K562 (cell line): ENCODE measurements at regions not wholly inside any gene's neighbourhood (a gene's known extent, or its start where the extent isn't known, plus 50 kb on each side); places are given as distances from the start of the nearest gene placed in this dataset.
A peak's percentile ranks its signal among the peaks of the same experiment; 100 is the strongest.

Experiments used
- HNRNPK ChIP-seq: fragments of 200-400 bp; formaldehyde crosslinking; IDR thresholded peaks from one replicate; pipeline ENCODE4 v1.6.1; 2018; ENCODE audit warnings: mild to moderate bottlenecking, low read depth, low read length; ENCODE audit not compliant: poor library complexity, severe bottlenecking
- RBM39 ChIP-seq: fragments of 200-400 bp; formaldehyde crosslinking; optimal IDR thresholded peaks from 2 replicates; pipeline ENCODE3; 2018; ENCODE audit warnings: low read depth, low read length
- RFX1 ChIP-seq: fragments of 450-650 bp; IDR thresholded peaks from 2 replicates; pipeline ENCODE4 v1.6.1; 2016; ENCODE audit warnings: mild to moderate bottlenecking, moderate library complexity
- U2AF2 ChIP-seq: fragments of 200-400 bp; formaldehyde crosslinking; optimal IDR thresholded peaks from 2 replicates; pipeline ENCODE3; 2017; ENCODE audit warnings: low read depth, mild to moderate bottlenecking, low read length
- ZNF445 ChIP-seq: fragments of 250-450 bp; sonication (Bioruptor Pico); IDR thresholded peaks from 2 replicates; pipeline ENCODE4 v1.4.0; 2020; ENCODE audit warnings: low read depth, mild to moderate bottlenecking, moderate library complexity
- TF ChIP-seq, protein P1 (sequence below): fragments of 250-450 bp; sonication (Bioruptor Pico); IDR thresholded peaks from 2 replicates; pipeline ENCODE4 v1.5.0; 2020; ENCODE audit warnings: mild to moderate bottlenecking, borderline replicate concordance
- TF ChIP-seq, protein P2 (sequence below), 3 experiments: IDR thresholded peaks in 2 of 3; conservative IDR thresholded peaks in 1 of 3; 2 replicates each; pipeline ENCODE4 v1.5.1; 2011 to 2012; ENCODE audit warnings: low read length in 3 of 3, mild to moderate bottlenecking in 3 of 3, control low read depth in 2 of 3, improper control_type of control experiment in 1 of 3, inconsistent platforms in 1 of 3, low read depth in 1 of 3, mixed read lengths in 1 of 3, moderate library complexity in 1 of 3; ENCODE audit not compliant: insufficient read depth in 2 of 3

DNA sequence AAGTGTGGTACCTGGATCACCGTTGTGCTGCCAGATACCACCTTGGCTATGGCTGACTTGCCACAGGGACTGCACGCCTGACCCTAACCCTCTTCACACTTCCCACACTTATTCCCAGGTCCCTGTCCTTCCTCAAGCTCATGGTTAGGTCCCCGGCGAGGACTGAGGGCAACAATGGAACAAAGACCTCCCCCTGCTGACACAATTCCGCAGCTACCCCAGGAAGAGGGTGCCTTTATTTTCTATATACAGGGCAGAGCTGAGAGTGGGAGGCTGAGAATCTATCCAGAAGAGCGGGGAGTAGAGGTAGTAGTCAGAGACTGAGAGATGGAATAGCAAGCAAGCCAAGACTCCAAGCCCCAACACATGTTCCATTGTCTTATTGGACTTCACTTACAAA is 118.1 kb upstream of the SEM1 start:
- TF ChIP-seq ZNF445 (CRISPR knock-in tag) (no peak), HNRNPK (no peak), RBM39 (no peak), U2AF2 (no peak), RFX1 (no peak)
- TF ChIP-seq, protein P1, sequence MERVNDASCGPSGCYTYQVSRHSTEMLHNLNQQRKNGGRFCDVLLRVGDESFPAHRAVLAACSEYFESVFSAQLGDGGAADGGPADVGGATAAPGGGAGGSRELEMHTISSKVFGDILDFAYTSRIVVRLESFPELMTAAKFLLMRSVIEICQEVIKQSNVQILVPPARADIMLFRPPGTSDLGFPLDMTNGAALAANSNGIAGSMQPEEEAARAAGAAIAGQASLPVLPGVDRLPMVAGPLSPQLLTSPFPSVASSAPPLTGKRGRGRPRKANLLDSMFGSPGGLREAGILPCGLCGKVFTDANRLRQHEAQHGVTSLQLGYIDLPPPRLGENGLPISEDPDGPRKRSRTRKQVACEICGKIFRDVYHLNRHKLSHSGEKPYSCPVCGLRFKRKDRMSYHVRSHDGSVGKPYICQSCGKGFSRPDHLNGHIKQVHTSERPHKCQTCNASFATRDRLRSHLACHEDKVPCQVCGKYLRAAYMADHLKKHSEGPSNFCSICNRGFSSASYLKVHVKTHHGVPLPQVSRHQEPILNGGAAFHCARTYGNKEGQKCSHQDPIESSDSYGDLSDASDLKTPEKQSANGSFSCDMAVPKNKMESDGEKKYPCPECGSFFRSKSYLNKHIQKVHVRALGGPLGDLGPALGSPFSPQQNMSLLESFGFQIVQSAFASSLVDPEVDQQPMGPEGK (CRISPR knock-in tag): no peak
- TF ChIP-seq, protein P2, sequence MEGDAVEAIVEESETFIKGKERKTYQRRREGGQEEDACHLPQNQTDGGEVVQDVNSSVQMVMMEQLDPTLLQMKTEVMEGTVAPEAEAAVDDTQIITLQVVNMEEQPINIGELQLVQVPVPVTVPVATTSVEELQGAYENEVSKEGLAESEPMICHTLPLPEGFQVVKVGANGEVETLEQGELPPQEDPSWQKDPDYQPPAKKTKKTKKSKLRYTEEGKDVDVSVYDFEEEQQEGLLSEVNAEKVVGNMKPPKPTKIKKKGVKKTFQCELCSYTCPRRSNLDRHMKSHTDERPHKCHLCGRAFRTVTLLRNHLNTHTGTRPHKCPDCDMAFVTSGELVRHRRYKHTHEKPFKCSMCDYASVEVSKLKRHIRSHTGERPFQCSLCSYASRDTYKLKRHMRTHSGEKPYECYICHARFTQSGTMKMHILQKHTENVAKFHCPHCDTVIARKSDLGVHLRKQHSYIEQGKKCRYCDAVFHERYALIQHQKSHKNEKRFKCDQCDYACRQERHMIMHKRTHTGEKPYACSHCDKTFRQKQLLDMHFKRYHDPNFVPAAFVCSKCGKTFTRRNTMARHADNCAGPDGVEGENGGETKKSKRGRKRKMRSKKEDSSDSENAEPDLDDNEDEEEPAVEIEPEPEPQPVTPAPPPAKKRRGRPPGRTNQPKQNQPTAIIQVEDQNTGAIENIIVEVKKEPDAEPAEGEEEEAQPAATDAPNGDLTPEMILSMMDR (IDR thresholded peaks at IDR 0.05 in 2 of 3, conservative IDR thresholded peaks at IDR 0.05 in 1 of 3; ENCODE audit: insufficient read depth in 2 of 3, low read depth in 1 of 3, low read length in 3 of 3): peak in 1 of 3 experiments; percentile 27; a peak in 1 of 6 replicates
